Activated CD8-positive, alpha-beta memory T cell treated with anti-CD3 and anti-CD28 coated beads, Interleukin-2, amount 50 U/mL, for 48 hours (primary cell): ENCODE measurements at regions not wholly inside any gene's neighbourhood (a gene's known extent, or its start where the extent isn't known, plus 50 kb on each side); places are given as distances from the start of the nearest gene placed in this dataset.
"Not testable (repeated sequence)": the region's sequence is repeated elsewhere in the genome, so short reads cannot be mapped to it uniquely, and the experiment has no call there.

Experiments used
- DNase-seq: peaks from one replicate; pipeline ENCODE4 v3.0.0-alpha.2; 2020

- DNase-seq: no peak
Measured at GRCh38 chr14:23862513-23862912, 91.1 kb upstream of the DHRS4 start.

GRCh38 chr14:23863836-23864235 is 89.7 kb upstream of the DHRS4 start:
- DNase-seq: no peak

- DNase-seq: no peak
Measured at GRCh38 chr14:23864259-23864658, 89.3 kb upstream of the DHRS4 start.

- no peak for DNase-seq
Measured at GRCh38 chr14:23864861-23865260, 88.7 kb upstream of the DHRS4 start.

GRCh38 chr14:23865502-23865901 is 88.1 kb upstream of the DHRS4 start:
- no peak for DNase-seq

GRCh38 chr14:23866269-23866668 is 87.3 kb upstream of the DHRS4 start:
- DNase-seq: no peak

- no peak for DNase-seq
Measured at GRCh38 chr14:23869078-23869719, 84.4 kb upstream of the DHRS4 start.

GRCh38 chr14:23876160-23876750 is 77.3 kb upstream of the DHRS4 start:
- no peak for DNase-seq

- no peak for DNase-seq
Measured at GRCh38 chr14:23877111-23877510, 76.5 kb upstream of the DHRS4 start.

GRCh38 chr14:23877538-23878180 is 75.9 kb upstream of the DHRS4 start:
- peak; percentile 56 for DNase-seq

- DNase-seq: no peak
Measured at GRCh38 chr14:23881282-23881681, 72.3 kb upstream of the DHRS4 start.

- DNase-seq: no peak
Measured at GRCh38 chr14:23883684-23884540, 69.7 kb upstream of the DHRS4 start.

- DNase-seq: no peak
Measured at GRCh38 chr14:23884541-23884904, 69.0 kb upstream of the DHRS4 start.

- no peak for DNase-seq
Measured at GRCh38 chr14:23887536-23887935, 66.0 kb upstream of the DHRS4 start.

- not testable (repeated sequence) for DNase-seq
Measured at GRCh38 chr14:23891717-23892116, 61.9 kb upstream of the DHRS4 start.

- not testable (repeated sequence) for DNase-seq
Measured at GRCh38 chr14:23892289-23892688, 61.3 kb upstream of the DHRS4 start.

GRCh38 chr14:23894362-23895052 is 59.1 kb upstream of the DHRS4 start:
- DNase-seq: no peak

GRCh38 chr14:23895053-23895419 is 58.5 kb upstream of the DHRS4 start:
- DNase-seq: no peak

- no peak for DNase-seq
Measured at GRCh38 chr14:23895480-23895879, 58.1 kb upstream of the DHRS4 start.

GRCh38 chr14:23896609-23897153 is 56.9 kb upstream of the DHRS4 start:
- no peak for DNase-seq

- not testable (repeated sequence) for DNase-seq
Measured at GRCh38 chr14:23897291-23897690, 56.3 kb upstream of the DHRS4 start.

GRCh38 chr14:23898359-23898758 is 55.2 kb upstream of the DHRS4 start:
- DNase-seq: not testable (repeated sequence)

- no peak for DNase-seq
Measured at GRCh38 chr14:23899788-23900187, 53.8 kb upstream of the DHRS4 start.
